SU-DHL-6 (cell line): ENCODE measurements at regions not wholly inside any gene's neighbourhood (a gene's known extent, or its start where the extent isn't known, plus 50 kb on each side); places are given as distances from the start of the nearest gene placed in this dataset.

Experiments used
- EZH2phosphoT487 ChIP-seq: fragments of 200-600 bp; sonication (generic), shearing (Covaris generic); conservative IDR thresholded peaks from 2 replicates; pipeline ENCODE4 v1.6.1; 2018; ENCODE audit warnings: mild to moderate bottlenecking, antibody characterized with exemption, low read length, moderate library complexity, mixed read lengths
- TF ChIP-seq, protein P1 (sequence below): fragments of 200-600 bp; sonication (generic); IDR thresholded peaks from one replicate; pipeline ENCODE4 v1.5.1; 2017; ENCODE audit warnings: antibody characterized with exemption, mild to moderate bottlenecking, low read length, moderate library complexity; ENCODE audit not compliant: insufficient read depth, poor library complexity, severe bottlenecking

DNA sequence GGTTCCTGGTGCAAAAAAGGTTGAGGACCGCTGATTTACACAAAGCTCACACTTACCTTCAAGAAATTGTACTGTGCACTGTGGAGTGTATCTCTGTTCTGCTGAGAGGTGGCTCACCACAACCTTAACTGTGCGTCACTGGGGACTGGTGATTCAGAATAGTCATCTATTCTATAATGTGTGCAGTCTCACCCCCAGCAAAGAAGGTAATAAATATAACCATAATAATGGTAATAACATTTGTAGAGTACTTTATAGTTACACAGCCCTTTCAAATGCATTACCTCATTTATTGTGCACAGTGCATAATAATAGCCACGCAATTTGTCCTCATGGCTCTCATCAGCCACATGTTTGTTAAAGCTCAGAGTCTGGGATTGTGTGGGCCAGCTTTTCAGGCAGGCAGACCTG lies 59.4 kb upstream of the DUSP10 start:
- TF ChIP-seq EZH2phosphoT487 = no peak
- TF ChIP-seq, protein P1, sequence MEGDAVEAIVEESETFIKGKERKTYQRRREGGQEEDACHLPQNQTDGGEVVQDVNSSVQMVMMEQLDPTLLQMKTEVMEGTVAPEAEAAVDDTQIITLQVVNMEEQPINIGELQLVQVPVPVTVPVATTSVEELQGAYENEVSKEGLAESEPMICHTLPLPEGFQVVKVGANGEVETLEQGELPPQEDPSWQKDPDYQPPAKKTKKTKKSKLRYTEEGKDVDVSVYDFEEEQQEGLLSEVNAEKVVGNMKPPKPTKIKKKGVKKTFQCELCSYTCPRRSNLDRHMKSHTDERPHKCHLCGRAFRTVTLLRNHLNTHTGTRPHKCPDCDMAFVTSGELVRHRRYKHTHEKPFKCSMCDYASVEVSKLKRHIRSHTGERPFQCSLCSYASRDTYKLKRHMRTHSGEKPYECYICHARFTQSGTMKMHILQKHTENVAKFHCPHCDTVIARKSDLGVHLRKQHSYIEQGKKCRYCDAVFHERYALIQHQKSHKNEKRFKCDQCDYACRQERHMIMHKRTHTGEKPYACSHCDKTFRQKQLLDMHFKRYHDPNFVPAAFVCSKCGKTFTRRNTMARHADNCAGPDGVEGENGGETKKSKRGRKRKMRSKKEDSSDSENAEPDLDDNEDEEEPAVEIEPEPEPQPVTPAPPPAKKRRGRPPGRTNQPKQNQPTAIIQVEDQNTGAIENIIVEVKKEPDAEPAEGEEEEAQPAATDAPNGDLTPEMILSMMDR = no peak
